HL-60 (cell line): ENCODE measurements at regions not wholly inside any gene's neighbourhood (a gene's known extent, or its start where the extent isn't known, plus 50 kb on each side); places are given as distances from the start of the nearest gene placed in this dataset.

Experiments used
- DNase-seq, 2 experiments: peaks; one replicate each; pipeline ENCODE4 v3.0.0-alpha.2; 2010 to 2020; ENCODE audit warnings: low read depth in 1 of 2, low spot score in 1 of 2
- H3K27ac ChIP-seq: fragments of 250-450 bp; sonication (Bioruptor Pico); replicated peaks from 2 replicates; pipeline ENCODE4 v1.5.1; 2020; ENCODE audit warnings: mild to moderate bottlenecking, moderate library complexity
- H3K27me3 ChIP-seq: fragments of 250-450 bp; sonication (Bioruptor Pico); 2 replicates; pipeline ENCODE4 v1.5.1; 2021; ENCODE audit warnings: mild to moderate bottlenecking, moderate library complexity; ENCODE audit not compliant: insufficient read depth, poor library complexity, severe bottlenecking
- H3K4me3 ChIP-seq: replicated peaks from 2 replicates; pipeline ENCODE4 v1.5.1; 2011; ENCODE audit warnings: mild to moderate bottlenecking, control low read depth, low read length; ENCODE audit not compliant: insufficient read depth
- GABPA ChIP-seq: IDR thresholded peaks from 2 replicates; pipeline ENCODE4 v1.6.1; 2012; ENCODE audit warnings: low read depth
- POLR2AphosphoS5 ChIP-seq: IDR thresholded peaks from 2 replicates; pipeline ENCODE4 v1.6.1; 2012; ENCODE audit warnings: low read depth
- SPI1 ChIP-seq: IDR thresholded peaks from 2 replicates; pipeline ENCODE4 v1.6.1; 2012; ENCODE audit warnings: low read depth, mild to moderate bottlenecking, borderline replicate concordance
- TF ChIP-seq, protein P1 (sequence below): IDR thresholded peaks from 2 replicates; pipeline ENCODE4 v1.6.1; 2012; ENCODE audit warnings: low read depth; ENCODE audit not compliant: insufficient replicate concordance
- TF ChIP-seq, protein P2 (sequence below): IDR thresholded peaks from one replicate; pipeline ENCODE4 v1.5.1; 2011; ENCODE audit warnings: low read length, control low read depth, inconsistent platforms; ENCODE audit not compliant: insufficient read depth

GRCh38 chr2:42108852-42109251 lies 60.3 kb upstream of the EML4 start:
- Histone ChIP-seq H3K27me3 (peaks cover 2% of the 10 kb centered on the region), H3K27ac (no peak overlapping the region), H3K4me3 (no peak overlapping the region)
- TF ChIP-seq POLR2AphosphoS5 (no peak), GABPA (no peak), SPI1 (no peak)
- TF ChIP-seq, protein P1, sequence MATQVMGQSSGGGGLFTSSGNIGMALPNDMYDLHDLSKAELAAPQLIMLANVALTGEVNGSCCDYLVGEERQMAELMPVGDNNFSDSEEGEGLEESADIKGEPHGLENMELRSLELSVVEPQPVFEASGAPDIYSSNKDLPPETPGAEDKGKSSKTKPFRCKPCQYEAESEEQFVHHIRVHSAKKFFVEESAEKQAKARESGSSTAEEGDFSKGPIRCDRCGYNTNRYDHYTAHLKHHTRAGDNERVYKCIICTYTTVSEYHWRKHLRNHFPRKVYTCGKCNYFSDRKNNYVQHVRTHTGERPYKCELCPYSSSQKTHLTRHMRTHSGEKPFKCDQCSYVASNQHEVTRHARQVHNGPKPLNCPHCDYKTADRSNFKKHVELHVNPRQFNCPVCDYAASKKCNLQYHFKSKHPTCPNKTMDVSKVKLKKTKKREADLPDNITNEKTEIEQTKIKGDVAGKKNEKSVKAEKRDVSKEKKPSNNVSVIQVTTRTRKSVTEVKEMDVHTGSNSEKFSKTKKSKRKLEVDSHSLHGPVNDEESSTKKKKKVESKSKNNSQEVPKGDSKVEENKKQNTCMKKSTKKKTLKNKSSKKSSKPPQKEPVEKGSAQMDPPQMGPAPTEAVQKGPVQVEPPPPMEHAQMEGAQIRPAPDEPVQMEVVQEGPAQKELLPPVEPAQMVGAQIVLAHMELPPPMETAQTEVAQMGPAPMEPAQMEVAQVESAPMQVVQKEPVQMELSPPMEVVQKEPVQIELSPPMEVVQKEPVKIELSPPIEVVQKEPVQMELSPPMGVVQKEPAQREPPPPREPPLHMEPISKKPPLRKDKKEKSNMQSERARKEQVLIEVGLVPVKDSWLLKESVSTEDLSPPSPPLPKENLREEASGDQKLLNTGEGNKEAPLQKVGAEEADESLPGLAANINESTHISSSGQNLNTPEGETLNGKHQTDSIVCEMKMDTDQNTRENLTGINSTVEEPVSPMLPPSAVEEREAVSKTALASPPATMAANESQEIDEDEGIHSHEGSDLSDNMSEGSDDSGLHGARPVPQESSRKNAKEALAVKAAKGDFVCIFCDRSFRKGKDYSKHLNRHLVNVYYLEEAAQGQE = no peak
- TF ChIP-seq, protein P2, sequence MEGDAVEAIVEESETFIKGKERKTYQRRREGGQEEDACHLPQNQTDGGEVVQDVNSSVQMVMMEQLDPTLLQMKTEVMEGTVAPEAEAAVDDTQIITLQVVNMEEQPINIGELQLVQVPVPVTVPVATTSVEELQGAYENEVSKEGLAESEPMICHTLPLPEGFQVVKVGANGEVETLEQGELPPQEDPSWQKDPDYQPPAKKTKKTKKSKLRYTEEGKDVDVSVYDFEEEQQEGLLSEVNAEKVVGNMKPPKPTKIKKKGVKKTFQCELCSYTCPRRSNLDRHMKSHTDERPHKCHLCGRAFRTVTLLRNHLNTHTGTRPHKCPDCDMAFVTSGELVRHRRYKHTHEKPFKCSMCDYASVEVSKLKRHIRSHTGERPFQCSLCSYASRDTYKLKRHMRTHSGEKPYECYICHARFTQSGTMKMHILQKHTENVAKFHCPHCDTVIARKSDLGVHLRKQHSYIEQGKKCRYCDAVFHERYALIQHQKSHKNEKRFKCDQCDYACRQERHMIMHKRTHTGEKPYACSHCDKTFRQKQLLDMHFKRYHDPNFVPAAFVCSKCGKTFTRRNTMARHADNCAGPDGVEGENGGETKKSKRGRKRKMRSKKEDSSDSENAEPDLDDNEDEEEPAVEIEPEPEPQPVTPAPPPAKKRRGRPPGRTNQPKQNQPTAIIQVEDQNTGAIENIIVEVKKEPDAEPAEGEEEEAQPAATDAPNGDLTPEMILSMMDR = no peak
- no peak for DNase-seq

GRCh38 chr2:42109959-42110640 lies 59.1 kb upstream of the EML4 start:
- no peak for TF ChIP-seq GABPA
- TF ChIP-seq, protein P2 = no peak
- no peak for TF ChIP-seq SPI1
- TF ChIP-seq POLR2AphosphoS5 = no peak
- TF ChIP-seq, protein P1 = no peak
- Histone ChIP-seq H3K27ac (no peak overlapping the region), H3K4me3 (no peak overlapping the region), H3K27me3 (peaks cover 2% of the 10 kb centered on the region)
- DNase-seq = no peak

DNA sequence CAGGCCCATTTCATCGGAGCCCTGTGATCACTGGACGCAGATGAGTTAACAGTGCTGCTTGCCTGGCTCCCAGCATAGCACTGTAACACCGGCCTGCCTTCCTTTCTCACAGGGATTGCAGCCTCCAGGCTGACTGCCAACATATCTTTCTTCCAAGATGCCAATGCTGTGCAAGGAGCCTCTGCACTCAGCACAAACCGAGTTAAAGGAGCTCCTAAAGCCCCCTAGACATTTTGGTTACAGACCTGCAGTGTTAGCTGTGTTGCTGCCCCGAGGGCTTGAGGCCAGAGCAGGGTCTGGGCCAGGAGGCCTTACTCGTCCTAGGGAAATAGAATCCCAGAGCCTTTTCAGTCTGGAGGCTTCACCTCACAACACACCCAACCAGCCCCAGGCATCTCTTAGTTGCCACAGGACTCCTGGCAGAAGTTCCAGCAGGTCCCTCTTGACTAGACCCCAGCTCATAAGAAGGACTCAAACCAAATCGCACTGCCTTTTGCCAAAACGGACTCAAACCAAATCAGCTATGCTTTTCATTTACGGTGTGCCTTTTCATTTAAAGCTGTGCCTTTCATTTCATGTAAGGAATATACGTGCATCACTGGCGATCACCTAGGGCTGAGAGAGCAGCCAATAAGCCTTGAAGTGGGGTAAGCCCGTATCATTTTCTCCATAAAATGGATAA lies 58.4 kb upstream of the EML4 start:
- TF ChIP-seq, protein P2 = no peak
- TF ChIP-seq GABPA (no peak), POLR2AphosphoS5 (no peak), SPI1 (no peak)
- TF ChIP-seq, protein P1 = no peak
- DNase-seq = no peak
- Histone ChIP-seq H3K4me3 (no peak overlapping the region), H3K27ac (no peak overlapping the region), H3K27me3 (peaks cover 2% of the 10 kb centered on the region)
